ENCODE measurements at regions not wholly inside any gene's neighbourhood (a gene's known extent, or its start where the extent isn't known, plus 50 kb on each side); places are given as distances from the start of the nearest gene placed in this dataset.

- Histone ChIP-seq H3K4me3 (ENCODE audit: low read length) (no peak overlapping the region), H3K9me3 (ENCODE audit: control insufficient read depth, low read length) (no peaks in the 10 kb centered on the region), H3K27me3 (ENCODE audit: control insufficient read depth, insufficient read depth) (no peaks in the 10 kb centered on the region), H3K4me1 (ENCODE audit: control insufficient read depth, insufficient read depth, low read length) (no peaks in the 10 kb centered on the region), H3K27ac (ENCODE audit: low read length) (no peak overlapping the region)
- ATAC-seq (no peak), DNase-seq (no peak)
- WGBS = 74% methylated on average over 4 of the region's 4 CpGs
- intact Hi-C loops (cut with DNase I) = no loop called here
Measured at GRCh38 chr10:81116201-81116600, 578.5 kb downstream of the SH2D4B start.

GRCh38 chr10:81116990-81117389 lies 579.3 kb downstream of the SH2D4B start:
- intact Hi-C loops (cut with DNase I) = no loop called here
- Histone ChIP-seq H3K27ac (ENCODE audit: low read length) (no peak overlapping the region), H3K27me3 (ENCODE audit: control insufficient read depth, insufficient read depth) (no peaks in the 10 kb centered on the region), H3K9me3 (ENCODE audit: control insufficient read depth, low read length) (no peaks in the 10 kb centered on the region), H3K4me3 (ENCODE audit: low read length) (no peak overlapping the region), H3K4me1 (ENCODE audit: control insufficient read depth, insufficient read depth, low read length) (no peaks in the 10 kb centered on the region)
- ATAC-seq = no peak
- DNase-seq = no peak

DNA sequence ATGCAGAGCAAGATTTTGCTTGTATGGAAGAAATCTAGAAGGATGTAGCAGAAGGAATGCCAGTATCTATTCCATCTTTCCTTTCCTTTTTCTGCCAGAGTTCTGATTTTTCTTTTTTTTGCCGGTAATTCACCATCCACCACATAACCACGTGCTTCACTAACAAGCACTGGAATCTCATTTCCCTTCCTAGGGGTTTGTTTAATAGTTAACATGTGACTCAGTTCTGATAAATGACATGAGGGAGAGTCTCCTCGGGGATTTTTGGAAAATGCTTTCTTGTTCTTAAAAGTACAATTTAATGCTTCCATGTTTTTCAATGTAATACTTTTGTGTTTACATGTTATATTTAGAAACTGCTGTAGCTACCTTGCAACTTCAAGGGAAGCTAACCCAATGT lies 590.2 kb downstream of the SH2D4B start:
- no peak overlapping the region for H3K27ac ChIP-seq (ENCODE audit: low read length)
- DNase-seq (no peak), ATAC-seq (no peak)
- no peaks in the 10 kb centered on the region for H3K9me3 ChIP-seq (ENCODE audit: control insufficient read depth, low read length)
- no peaks in the 10 kb centered on the region for H3K4me1 ChIP-seq (ENCODE audit: control insufficient read depth, insufficient read depth, low read length)
- no peak overlapping the region for H3K4me3 ChIP-seq (ENCODE audit: low read length)
- intact Hi-C loops (cut with DNase I) = no loop called here
- H3K27me3 ChIP-seq (ENCODE audit: control insufficient read depth, insufficient read depth) = no peaks in the 10 kb centered on the region
- 46% methylated on average over 3 of the region's 3 CpGs for WGBS

DNA sequence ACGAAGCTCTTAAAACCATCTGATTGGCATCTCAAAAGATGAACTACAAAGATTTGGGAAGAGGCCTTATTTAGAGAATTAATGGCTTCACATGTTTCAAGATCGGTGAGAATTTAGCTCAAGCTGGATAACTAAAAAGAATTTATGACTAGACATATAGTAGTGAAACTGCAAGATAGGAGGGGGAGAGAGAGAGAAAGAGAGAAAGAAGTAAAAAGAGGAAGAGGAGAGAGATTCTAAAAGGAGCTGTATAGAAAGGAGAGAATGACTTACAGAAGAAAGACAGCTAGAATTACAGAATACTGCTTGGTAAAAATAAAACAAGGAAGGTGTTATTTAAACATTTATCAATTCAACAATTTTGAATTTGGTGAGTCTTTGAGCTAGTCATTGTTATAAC lies 592.3 kb downstream of the SH2D4B start:
- intact Hi-C loops (cut with DNase I) = no loop called here
- Histone ChIP-seq H3K27ac (ENCODE audit: low read length) (no peak overlapping the region), H3K9me3 (ENCODE audit: control insufficient read depth, low read length) (no peaks in the 10 kb centered on the region), H3K27me3 (ENCODE audit: control insufficient read depth, insufficient read depth) (no peaks in the 10 kb centered on the region), H3K4me3 (ENCODE audit: low read length) (no peak overlapping the region), H3K4me1 (ENCODE audit: control insufficient read depth, insufficient read depth, low read length) (no peaks in the 10 kb centered on the region)
- no peak for DNase-seq
- 83% methylated on average over 2 of the region's 2 CpGs for WGBS
- no peak for ATAC-seq

DNA sequence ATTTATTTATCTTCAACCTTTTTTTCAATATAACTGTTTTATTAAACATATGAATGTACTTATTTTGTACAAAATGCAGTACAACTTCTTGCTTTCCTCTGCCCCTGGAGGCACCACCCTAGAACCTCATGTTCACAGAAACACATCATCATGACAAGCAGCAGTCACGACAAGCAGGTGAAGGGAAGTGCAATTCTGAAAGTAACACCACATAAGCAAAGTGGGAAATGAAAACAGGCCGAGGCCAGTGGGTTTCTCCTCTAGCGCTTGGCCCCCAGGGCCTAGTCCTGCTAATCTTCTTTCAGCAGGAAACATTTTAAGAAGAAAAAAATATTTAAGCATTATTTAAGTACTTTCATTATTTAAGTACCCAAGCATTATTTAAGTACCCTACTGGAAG lies 598.1 kb downstream of the SH2D4B start:
- WGBS = 61% methylated on average over 3 of the region's 3 CpGs
- DNase-seq (no peak), ATAC-seq (no peak)
- no peak overlapping the region for H3K27ac ChIP-seq (ENCODE audit: low read length)
- intact Hi-C loops (cut with DNase I) = no loop called here
- H3K9me3 ChIP-seq (ENCODE audit: control insufficient read depth, low read length) = no peaks in the 10 kb centered on the region
- H3K4me1 ChIP-seq (ENCODE audit: control insufficient read depth, insufficient read depth, low read length) = no peaks in the 10 kb centered on the region
- H3K4me3 ChIP-seq (ENCODE audit: low read length) = no peak overlapping the region
- H3K27me3 ChIP-seq (ENCODE audit: control insufficient read depth, insufficient read depth) = no peaks in the 10 kb centered on the region

GRCh38 chr10:81136261-81136660 lies 598.6 kb downstream of the SH2D4B start:
- H3K9me3 ChIP-seq (ENCODE audit: control insufficient read depth, low read length) = no peaks in the 10 kb centered on the region
- WGBS = 70% methylated on average over 2 of the region's 2 CpGs
- ATAC-seq = no peak
- no peaks in the 10 kb centered on the region for H3K4me1 ChIP-seq (ENCODE audit: control insufficient read depth, insufficient read depth, low read length)
- H3K4me3 ChIP-seq (ENCODE audit: low read length) = no peak overlapping the region
- H3K27ac ChIP-seq (ENCODE audit: low read length) = no peak overlapping the region
- no peak for DNase-seq
- H3K27me3 ChIP-seq (ENCODE audit: control insufficient read depth, insufficient read depth) = no peaks in the 10 kb centered on the region
- intact Hi-C loops (cut with DNase I) = no loop called here

GRCh38 chr10:81145975-81146374 lies 608.3 kb downstream of the SH2D4B start:
- Histone ChIP-seq H3K4me1 (ENCODE audit: control insufficient read depth, insufficient read depth, low read length) (no peaks in the 10 kb centered on the region), H3K4me3 (ENCODE audit: low read length) (no peak overlapping the region), H3K27ac (ENCODE audit: low read length) (no peak overlapping the region), H3K27me3 (ENCODE audit: control insufficient read depth, insufficient read depth) (no peaks in the 10 kb centered on the region), H3K9me3 (ENCODE audit: control insufficient read depth, low read length) (no peaks in the 10 kb centered on the region)
- intact Hi-C loops (cut with DNase I) = no loop called here
- 87% methylated on average over 8 of the region's 8 CpGs for WGBS
- no peak for ATAC-seq
- DNase-seq = no peak

GRCh38 chr10:81146436-81146835 lies 608.7 kb downstream of the SH2D4B start:
- no peak for DNase-seq
- Histone ChIP-seq H3K4me3 (ENCODE audit: low read length) (no peak overlapping the region), H3K9me3 (ENCODE audit: control insufficient read depth, low read length) (no peaks in the 10 kb centered on the region), H3K27ac (ENCODE audit: low read length) (no peak overlapping the region), H3K4me1 (ENCODE audit: control insufficient read depth, insufficient read depth, low read length) (no peaks in the 10 kb centered on the region), H3K27me3 (ENCODE audit: control insufficient read depth, insufficient read depth) (no peaks in the 10 kb centered on the region)
- ATAC-seq = no peak
- 81% methylated on average over 3 of the region's 3 CpGs for WGBS
- intact Hi-C loops (cut with DNase I) = no loop called here

DNA sequence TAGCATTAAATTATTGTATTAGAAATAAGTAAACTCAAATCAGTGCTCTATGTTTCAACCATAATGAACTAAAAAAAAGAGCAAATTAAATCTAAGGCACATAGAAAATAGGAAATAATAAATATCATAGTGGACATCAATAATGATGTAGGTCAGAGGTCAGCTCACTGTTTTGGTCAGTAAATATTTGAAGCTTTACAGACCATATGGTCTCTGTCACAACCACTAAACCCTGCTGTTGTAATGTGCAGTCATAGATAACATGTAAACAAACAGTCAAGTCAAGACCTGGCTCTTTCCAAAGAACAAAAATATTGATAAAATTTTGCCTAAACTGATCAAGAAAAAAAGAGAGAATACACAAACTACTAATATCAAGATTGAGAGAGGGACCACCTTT lies 615.0 kb downstream of the SH2D4B start:
- no peak overlapping the region for H3K4me3 ChIP-seq (ENCODE audit: low read length)
- DNase-seq (no peak), ATAC-seq (no peak)
- no peak overlapping the region for H3K27ac ChIP-seq (ENCODE audit: low read length)
- no peaks in the 10 kb centered on the region for H3K4me1 ChIP-seq (ENCODE audit: control insufficient read depth, insufficient read depth, low read length)
- intact Hi-C loops (cut with DNase I) = no loop called here
- no peaks in the 10 kb centered on the region for H3K9me3 ChIP-seq (ENCODE audit: control insufficient read depth, low read length)
- H3K27me3 ChIP-seq (ENCODE audit: control insufficient read depth, insufficient read depth) = no peaks in the 10 kb centered on the region

- DNase-seq (no peak), ATAC-seq (no peak)
- intact Hi-C loops (cut with DNase I) = no loop called here
- Histone ChIP-seq H3K4me3 (ENCODE audit: low read length) (no peak overlapping the region), H3K27ac (ENCODE audit: low read length) (no peak overlapping the region), H3K27me3 (ENCODE audit: control insufficient read depth, insufficient read depth) (no peaks in the 10 kb centered on the region), H3K9me3 (ENCODE audit: control insufficient read depth, low read length) (no peaks in the 10 kb centered on the region), H3K4me1 (ENCODE audit: control insufficient read depth, insufficient read depth, low read length) (no peaks in the 10 kb centered on the region)
Measured at GRCh38 chr10:81157681-81158080, 620.0 kb downstream of the SH2D4B start.

GRCh38 chr10:81177651-81178244 lies 640.0 kb downstream of the SH2D4B start:
- ATAC-seq = no peak
- Histone ChIP-seq H3K4me1 (ENCODE audit: control insufficient read depth, insufficient read depth, low read length) (no peaks in the 10 kb centered on the region), H3K27ac (ENCODE audit: low read length) (no peak overlapping the region), H3K9me3 (ENCODE audit: control insufficient read depth, low read length) (no peaks in the 10 kb centered on the region), H3K4me3 (ENCODE audit: low read length) (no peak overlapping the region), H3K27me3 (ENCODE audit: control insufficient read depth, insufficient read depth) (no peaks in the 10 kb centered on the region)
- WGBS = 85% methylated on average over 6 of the region's 6 CpGs
- intact Hi-C loops (cut with DNase I) = no loop called here
- DNase-seq = no peak

- WGBS = 63% methylated on average over 3 of the region's 3 CpGs
- no peak overlapping the region for H3K27ac ChIP-seq (ENCODE audit: low read length)
- no peaks in the 10 kb centered on the region for H3K27me3 ChIP-seq (ENCODE audit: control insufficient read depth, insufficient read depth)
- intact Hi-C loops (cut with DNase I) = no loop called here
- DNase-seq (no peak), ATAC-seq (no peak)
- no peaks in the 10 kb centered on the region for H3K4me1 ChIP-seq (ENCODE audit: control insufficient read depth, insufficient read depth, low read length)
- H3K9me3 ChIP-seq (ENCODE audit: control insufficient read depth, low read length) = no peaks in the 10 kb centered on the region
- H3K4me3 ChIP-seq (ENCODE audit: low read length) = no peak overlapping the region
Measured at GRCh38 chr10:81179324-81179723, 641.6 kb downstream of the SH2D4B start.

All from right cardiac atrium (tissue), 5 donors.